Fibroblast of the aortic adventitia (primary cell): ENCODE measurements at regions not wholly inside any gene's neighbourhood (a gene's known extent, or its start where the extent isn't known, plus 50 kb on each side); places are given as distances from the start of the nearest gene placed in this dataset.

Experiments
- DNase-seq: peaks from one replicate; pipeline ENCODE4 v3.0.0-alpha.2; 2010; ENCODE audit warnings: low read depth
- H3K4me3 ChIP-seq: 2 replicates; pipeline ENCODE4 v1.5.1; 2011; ENCODE audit warnings: low read depth, mild to moderate bottlenecking, control low read depth, low read length, moderate library complexity
- CTCF ChIP-seq: IDR thresholded peaks from 2 replicates; pipeline ENCODE4 v1.5.1; 2011; ENCODE audit warnings: mild to moderate bottlenecking, low read length, control low read depth, inconsistent platforms; ENCODE audit not compliant: insufficient read depth

- DNase-seq, result no peak
- no peak for TF ChIP-seq CTCF
- H3K4me3 ChIP-seq, result no peak overlapping the region
These were observed 62.7 kb upstream of the EXOC4 start for GRCh38 chr7:133190172-133190528.

GRCh38 chr7:133190650-133191049 is 62.2 kb upstream of the EXOC4 start:
- no peak for DNase-seq
- no peak for TF ChIP-seq CTCF
- no peak overlapping the region for H3K4me3 ChIP-seq

GRCh38 chr7:133191787-133192186 is 61.1 kb upstream of the EXOC4 start:
- no peak for DNase-seq
- no peak for TF ChIP-seq CTCF

GRCh38 chr7:133195868-133196267 is 57.0 kb upstream of the EXOC4 start:
- no peak for TF ChIP-seq CTCF
- DNase-seq, result no peak
- no peak overlapping the region for H3K4me3 ChIP-seq

More at GRCh38 chr7:133191787-133192186, 61.1 kb upstream of the EXOC4 start:
- no peak overlapping the region for H3K4me3 ChIP-seq

- TF ChIP-seq CTCF, result no peak
- DNase-seq, result no peak
- no peak overlapping the region for H3K4me3 ChIP-seq
These were observed 55.8 kb upstream of the EXOC4 start for GRCh38 chr7:133196856-133197612.

- H3K4me3 ChIP-seq, result no peak overlapping the region
- TF ChIP-seq CTCF, result no peak
- DNase-seq, result no peak
These were observed 54.8 kb upstream of the EXOC4 start for GRCh38 chr7:133197972-133198544.
